Left ventricle myocardium inferior (tissue), 1 donor: ENCODE measurements at regions not wholly inside any gene's neighbourhood (a gene's known extent, or its start where the extent isn't known, plus 50 kb on each side); places are given as distances from the start of the nearest gene placed in this dataset.

ENCODE experiments used
- DNase-seq: peaks from one replicate; pipeline ENCODE4 v3.0.0-alpha.2; 2020
- H3K27ac ChIP-seq: fragments of 200-600 bp; replicated peaks from 2 replicates; pipeline ENCODE4 v1.8.0; 2021
- H3K27me3 ChIP-seq: fragments of 200-600 bp; 2 replicates; pipeline ENCODE4 v1.8.0; 2021; ENCODE audit warnings: low read depth
- H3K36me3 ChIP-seq: fragments of 200-600 bp; 2 replicates; pipeline ENCODE4 v1.8.0; 2021
- H3K4me1 ChIP-seq: fragments of 200-600 bp; 2 replicates; pipeline ENCODE4 v1.8.0; 2021
- H3K4me3 ChIP-seq: fragments of 200-600 bp; 2 replicates; pipeline ENCODE4 v1.8.0; 2021; ENCODE audit warnings: mild to moderate bottlenecking, moderate library complexity
- H3K9me3 ChIP-seq: fragments of 200-600 bp; replicated peaks from 2 replicates; pipeline ENCODE4 v1.8.0; 2021
- intact Hi-C: fragments of 100-400 bp; cut with micrococcal nuclease; formaldehyde crosslinking; loops from one replicate; pipeline ENCODE4 v1.11.0; 2022
- TF ChIP-seq, protein P1 (sequence below): fragments of 200-600 bp; IDR thresholded peaks from 2 replicates; pipeline ENCODE4 v1.8.0; 2021; ENCODE audit warnings: antibody characterized with exemption, mild to moderate bottlenecking, borderline replicate concordance
- donor health status: DM: no; HTN: yes; CAD: no; lungs with severe emphysema.

DNA sequence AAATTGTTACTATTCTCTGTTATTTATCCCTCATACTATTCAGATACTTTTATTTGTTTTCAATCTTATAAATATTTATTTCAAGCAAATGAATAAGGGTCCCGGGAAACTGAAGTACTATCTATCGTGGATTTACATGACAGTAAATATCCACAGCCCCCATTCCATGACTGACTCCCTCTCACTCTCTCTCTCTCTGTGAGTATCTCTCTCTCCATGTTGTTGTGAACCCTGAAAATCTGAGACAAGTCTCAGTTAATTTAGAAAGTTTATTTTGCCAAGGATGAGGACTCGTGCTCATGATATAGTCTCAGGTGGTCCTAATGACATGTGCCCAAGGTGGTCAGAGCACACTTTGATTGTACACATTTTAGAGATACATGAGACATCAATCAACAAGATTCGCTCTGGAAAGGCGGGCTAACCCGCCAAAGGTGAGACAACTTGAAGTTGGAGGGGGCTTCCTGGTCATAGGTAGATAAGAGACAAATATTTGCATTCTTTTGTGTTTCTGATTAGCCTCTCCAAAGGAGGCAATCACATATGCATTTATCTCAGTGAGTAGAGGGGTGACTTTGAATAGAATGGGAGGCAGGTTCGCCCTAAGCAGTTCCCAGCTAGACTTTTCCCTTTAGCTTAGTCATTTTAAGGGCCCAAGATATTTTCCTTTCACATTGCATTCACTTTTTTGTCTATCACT, 986.4 kb downstream of the NLGN4X start:
- DNase-seq = no peak
- H3K36me3 ChIP-seq = no peaks in the 10 kb centered on the region
- no peak overlapping the region for H3K27ac ChIP-seq
- no peak overlapping the region for H3K4me3 ChIP-seq
- no peaks in the 10 kb centered on the region for H3K27me3 ChIP-seq
- intact Hi-C loops = no loop called here
- TF ChIP-seq, protein P1, sequence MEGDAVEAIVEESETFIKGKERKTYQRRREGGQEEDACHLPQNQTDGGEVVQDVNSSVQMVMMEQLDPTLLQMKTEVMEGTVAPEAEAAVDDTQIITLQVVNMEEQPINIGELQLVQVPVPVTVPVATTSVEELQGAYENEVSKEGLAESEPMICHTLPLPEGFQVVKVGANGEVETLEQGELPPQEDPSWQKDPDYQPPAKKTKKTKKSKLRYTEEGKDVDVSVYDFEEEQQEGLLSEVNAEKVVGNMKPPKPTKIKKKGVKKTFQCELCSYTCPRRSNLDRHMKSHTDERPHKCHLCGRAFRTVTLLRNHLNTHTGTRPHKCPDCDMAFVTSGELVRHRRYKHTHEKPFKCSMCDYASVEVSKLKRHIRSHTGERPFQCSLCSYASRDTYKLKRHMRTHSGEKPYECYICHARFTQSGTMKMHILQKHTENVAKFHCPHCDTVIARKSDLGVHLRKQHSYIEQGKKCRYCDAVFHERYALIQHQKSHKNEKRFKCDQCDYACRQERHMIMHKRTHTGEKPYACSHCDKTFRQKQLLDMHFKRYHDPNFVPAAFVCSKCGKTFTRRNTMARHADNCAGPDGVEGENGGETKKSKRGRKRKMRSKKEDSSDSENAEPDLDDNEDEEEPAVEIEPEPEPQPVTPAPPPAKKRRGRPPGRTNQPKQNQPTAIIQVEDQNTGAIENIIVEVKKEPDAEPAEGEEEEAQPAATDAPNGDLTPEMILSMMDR = no peak
- no peaks in the 10 kb centered on the region for H3K9me3 ChIP-seq
- no peaks in the 10 kb centered on the region for H3K4me1 ChIP-seq

DNA sequence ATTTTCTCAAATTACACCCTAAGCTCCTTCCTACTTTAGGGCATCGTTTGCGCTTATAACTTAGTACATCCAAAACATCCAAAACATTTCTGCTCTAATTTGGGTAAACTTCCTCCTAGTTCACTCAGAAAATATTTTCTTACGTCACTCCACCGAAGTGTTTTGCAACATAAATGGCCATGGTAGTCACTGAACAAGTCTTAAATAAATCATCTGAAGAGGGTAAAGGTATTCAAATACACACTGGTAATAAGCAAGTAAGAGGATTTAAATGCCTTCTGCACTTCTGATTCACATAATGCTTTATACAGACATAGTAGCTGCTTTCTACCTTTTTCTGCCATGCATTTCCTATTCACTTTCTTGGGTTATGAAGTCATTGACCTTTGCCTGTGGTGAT, 991.9 kb downstream of the NLGN4X start:
- no peaks in the 10 kb centered on the region for H3K27me3 ChIP-seq
- TF ChIP-seq, protein P1 = no peak
- no peaks in the 10 kb centered on the region for H3K36me3 ChIP-seq
- no peak overlapping the region for H3K27ac ChIP-seq
- no peaks in the 10 kb centered on the region for H3K4me1 ChIP-seq
- intact Hi-C loops = no loop called here
- H3K4me3 ChIP-seq = no peak overlapping the region
- no peak for DNase-seq
- no peaks in the 10 kb centered on the region for H3K9me3 ChIP-seq

DNA sequence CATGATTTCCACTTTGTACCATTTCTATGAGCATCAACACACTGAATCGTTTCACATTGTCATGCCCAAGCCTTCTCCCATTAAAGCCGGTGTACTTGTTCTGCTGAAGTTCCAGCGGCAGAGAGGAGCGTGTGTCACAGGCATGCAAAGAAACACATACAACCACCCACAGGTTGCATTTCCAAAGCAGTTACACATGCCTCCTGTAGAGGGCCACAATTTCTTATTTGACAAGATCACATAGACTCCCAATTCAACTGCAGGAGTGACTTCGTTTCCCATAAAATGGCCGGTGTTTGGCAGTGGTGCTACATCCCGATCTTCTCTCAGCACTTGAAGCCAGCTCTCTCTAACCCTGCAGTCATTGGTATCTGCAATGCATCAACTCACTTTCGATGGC, 992.6 kb downstream of the NLGN4X start:
- no peaks in the 10 kb centered on the region for H3K9me3 ChIP-seq
- no peak for DNase-seq
- no peaks in the 10 kb centered on the region for H3K27me3 ChIP-seq
- H3K27ac ChIP-seq = no peak overlapping the region
- H3K4me1 ChIP-seq = no peaks in the 10 kb centered on the region
- TF ChIP-seq, protein P1 = no peak
- intact Hi-C loops = no loop called here
- H3K4me3 ChIP-seq = no peak overlapping the region
- no peaks in the 10 kb centered on the region for H3K36me3 ChIP-seq

- Histone ChIP-seq H3K9me3 (no peaks in the 10 kb centered on the region), H3K27me3 (no peaks in the 10 kb centered on the region), H3K4me3 (no peak overlapping the region), H3K4me1 (no peaks in the 10 kb centered on the region), H3K27ac (no peak overlapping the region), H3K36me3 (no peaks in the 10 kb centered on the region)
- intact Hi-C loops = no loop called here
- TF ChIP-seq, protein P1 = no peak
- no peak for DNase-seq
Observed at GRCh38 chrX:5233830-5234229, 994.8 kb downstream of the NLGN4X start.

- TF ChIP-seq, protein P1 = no peak
- H3K9me3 ChIP-seq = no peaks in the 10 kb centered on the region
- no peaks in the 10 kb centered on the region for H3K27me3 ChIP-seq
- no peak overlapping the region for H3K27ac ChIP-seq
- H3K36me3 ChIP-seq = no peaks in the 10 kb centered on the region
- no peaks in the 10 kb centered on the region for H3K4me1 ChIP-seq
- DNase-seq = no peak
- no peak overlapping the region for H3K4me3 ChIP-seq
- intact Hi-C loops = no loop called here
Observed at GRCh38 chrX:5220421-5220820, 1008.2 kb downstream of the NLGN4X start.
